ENCODE measurements at regions not wholly inside any gene's neighbourhood (a gene's known extent, or its start where the extent isn't known, plus 50 kb on each side); places are given as distances from the start of the nearest gene placed in this dataset.

- no peak for DNase-seq (ENCODE audit: extremely low read depth, insufficient read length)
These were observed 223.5 kb upstream of the PCSK5 start for GRCh38 chr9:75666856-75667554.

GRCh38 chr9:75669721-75670120, 220.8 kb upstream of the PCSK5 start:
- no peak for DNase-seq (ENCODE audit: extremely low read depth, insufficient read length)
- Histone ChIP-seq H3K27me3 (replicated peaks; ENCODE audit: control insufficient read depth, insufficient read depth, low read length) (no peaks in the 10 kb centered on the region), H3K4me3 (replicated peaks; ENCODE audit: low read depth, low read length) (no peak overlapping the region), H3K36me3 (ENCODE audit: control insufficient read depth, insufficient read depth, low read length) (no peaks in the 10 kb centered on the region)
- TF ChIP-seq CTCF (IDR thresholded peaks at IDR 0.05; ENCODE audit: insufficient read depth, low read length, poor library complexity, severe bottlenecking): no peak

More at GRCh38 chr9:75666856-75667554, 223.5 kb upstream of the PCSK5 start:
- H3K4me3 ChIP-seq (replicated peaks; ENCODE audit: low read depth, low read length): no peak overlapping the region
- TF ChIP-seq CTCF (IDR thresholded peaks at IDR 0.05; ENCODE audit: insufficient read depth, low read length, poor library complexity, severe bottlenecking): no peak
- H3K27me3 ChIP-seq (replicated peaks; ENCODE audit: control insufficient read depth, insufficient read depth, low read length): no peaks in the 10 kb centered on the region
- no peaks in the 10 kb centered on the region for H3K36me3 ChIP-seq (ENCODE audit: control insufficient read depth, insufficient read depth, low read length)

GRCh38 chr9:75671354-75671753, 219.1 kb upstream of the PCSK5 start:
- Histone ChIP-seq H3K36me3 (ENCODE audit: control insufficient read depth, insufficient read depth, low read length) (no peaks in the 10 kb centered on the region), H3K4me3 (replicated peaks; ENCODE audit: low read depth, low read length) (no peak overlapping the region), H3K27me3 (replicated peaks; ENCODE audit: control insufficient read depth, insufficient read depth, low read length) (no peaks in the 10 kb centered on the region)
- TF ChIP-seq CTCF (IDR thresholded peaks at IDR 0.05; ENCODE audit: insufficient read depth, low read length, poor library complexity, severe bottlenecking): no peak
- no peak for DNase-seq (ENCODE audit: extremely low read depth, insufficient read length)

GRCh38 chr9:75672478-75672877, 218.0 kb upstream of the PCSK5 start:
- Histone ChIP-seq H3K36me3 (ENCODE audit: control insufficient read depth, insufficient read depth, low read length) (no peaks in the 10 kb centered on the region), H3K4me3 (replicated peaks; ENCODE audit: low read depth, low read length) (no peak overlapping the region), H3K27me3 (replicated peaks; ENCODE audit: control insufficient read depth, insufficient read depth, low read length) (no peaks in the 10 kb centered on the region)
- no peak for TF ChIP-seq CTCF (IDR thresholded peaks at IDR 0.05; ENCODE audit: insufficient read depth, low read length, poor library complexity, severe bottlenecking)
- DNase-seq (ENCODE audit: extremely low read depth, insufficient read length): no peak

- Histone ChIP-seq H3K27me3 (replicated peaks; ENCODE audit: control insufficient read depth, insufficient read depth, low read length) (no peaks in the 10 kb centered on the region), H3K36me3 (ENCODE audit: control insufficient read depth, insufficient read depth, low read length) (no peaks in the 10 kb centered on the region), H3K4me3 (replicated peaks; ENCODE audit: low read depth, low read length) (no peak overlapping the region)
- DNase-seq (ENCODE audit: extremely low read depth, insufficient read length): no peak
- no peak for TF ChIP-seq CTCF (IDR thresholded peaks at IDR 0.05; ENCODE audit: insufficient read depth, low read length, poor library complexity, severe bottlenecking)
These were observed 206.9 kb upstream of the PCSK5 start for GRCh38 chr9:75683591-75683990.

GRCh38 chr9:75685062-75685461, 205.4 kb upstream of the PCSK5 start:
- Histone ChIP-seq H3K27me3 (replicated peaks; ENCODE audit: control insufficient read depth, insufficient read depth, low read length) (no peaks in the 10 kb centered on the region), H3K36me3 (ENCODE audit: control insufficient read depth, insufficient read depth, low read length) (no peaks in the 10 kb centered on the region), H3K4me3 (replicated peaks; ENCODE audit: low read depth, low read length) (no peak overlapping the region)
- TF ChIP-seq CTCF (IDR thresholded peaks at IDR 0.05; ENCODE audit: insufficient read depth, low read length, poor library complexity, severe bottlenecking): no peak
- no peak for DNase-seq (ENCODE audit: extremely low read depth, insufficient read length)

All from GM06990 (cell line).